GM20431 (cell line): ENCODE measurements at regions not wholly inside any gene's neighbourhood (a gene's known extent, or its start where the extent isn't known, plus 50 kb on each side); places are given as distances from the start of the nearest gene placed in this dataset.
"Not testable (repeated sequence)": the region's sequence is repeated elsewhere in the genome, so short reads cannot be mapped to it uniquely, and the experiment has no call there.

ENCODE experiments used
- in situ Hi-C: fragments of 300-500 bp; cut with MseI, MboI; formaldehyde crosslinking; loops from one replicate; pipeline ENCODE4 v1.15.0; 2020; ENCODE audit warnings: low sequenced_read_pairs; ENCODE audit not compliant: unreplicated experiment

DNA sequence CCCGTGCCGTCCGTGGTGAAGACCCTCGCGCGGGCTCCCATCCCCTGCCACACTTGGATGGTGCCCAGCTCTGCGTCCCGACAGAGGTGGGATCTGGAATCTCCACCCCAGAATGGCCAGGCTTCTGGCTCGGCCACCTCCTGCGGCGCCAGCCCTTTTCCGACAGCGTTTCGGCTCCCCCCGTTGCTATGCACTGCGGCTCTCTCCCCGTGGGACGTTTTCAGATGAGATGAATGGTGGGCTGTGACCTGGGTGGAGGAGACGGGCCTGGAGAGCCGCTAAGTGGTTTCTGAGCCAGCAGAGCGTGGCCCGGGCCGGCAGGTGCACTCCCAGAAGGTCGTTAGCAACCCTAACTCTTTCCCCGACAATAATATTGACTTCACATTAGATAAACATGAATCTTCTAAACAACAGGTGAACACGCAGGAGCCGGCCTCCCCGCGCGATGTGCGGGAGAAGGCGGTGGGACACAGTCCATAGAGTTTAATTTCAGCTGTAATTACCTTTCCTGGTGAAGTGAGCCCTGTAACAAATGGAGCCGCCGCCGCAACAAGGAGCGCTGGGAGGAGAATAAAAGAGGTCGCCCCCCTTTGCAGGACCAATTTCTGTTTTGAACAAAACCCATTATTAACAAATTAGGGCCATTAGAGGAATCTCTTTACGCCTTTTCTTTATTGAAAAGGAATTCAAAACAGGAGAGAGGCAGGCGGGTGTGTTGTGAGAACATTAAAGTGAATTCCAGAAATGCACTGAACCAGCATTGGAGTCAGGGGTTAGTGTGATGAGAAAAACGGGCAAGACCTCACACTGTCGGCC is 294.3 kb upstream of the PFKP start:
- in situ Hi-C loops = no loop called here

GRCh38 chr10:2772135-2772534 is 295.2 kb upstream of the PFKP start:
- in situ Hi-C loops = no loop called here

GRCh38 chr10:2767293-2767692 is 300.1 kb upstream of the PFKP start:
- in situ Hi-C loops = not testable (repeated sequence)

GRCh38 chr10:2761971-2762370 is 305.4 kb upstream of the PFKP start:
- in situ Hi-C loops = no loop called here

DNA sequence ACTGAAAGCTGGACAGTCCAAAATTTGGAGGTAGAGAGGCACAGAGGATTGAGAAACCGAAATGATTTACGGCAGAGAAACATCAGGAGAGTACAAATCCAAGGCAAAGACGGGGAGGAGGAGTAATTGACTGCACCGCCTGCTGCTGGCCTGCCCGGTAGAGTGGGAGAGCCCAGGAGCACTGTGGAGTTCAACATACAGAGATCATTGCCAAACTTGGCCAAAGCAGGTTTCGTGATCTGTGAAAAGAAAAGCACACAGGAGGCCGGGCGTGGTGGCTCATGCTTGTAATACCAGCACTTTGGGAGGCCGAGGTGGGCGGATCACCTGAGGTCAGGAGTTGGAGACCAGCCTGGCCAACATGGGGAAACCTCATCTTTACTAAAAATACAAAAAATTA is 306.0 kb upstream of the PFKP start:
- in situ Hi-C loops = no loop called here

- in situ Hi-C loops = no loop called here
Measured at GRCh38 chr10:2760736-2761135, 306.6 kb upstream of the PFKP start.

DNA sequence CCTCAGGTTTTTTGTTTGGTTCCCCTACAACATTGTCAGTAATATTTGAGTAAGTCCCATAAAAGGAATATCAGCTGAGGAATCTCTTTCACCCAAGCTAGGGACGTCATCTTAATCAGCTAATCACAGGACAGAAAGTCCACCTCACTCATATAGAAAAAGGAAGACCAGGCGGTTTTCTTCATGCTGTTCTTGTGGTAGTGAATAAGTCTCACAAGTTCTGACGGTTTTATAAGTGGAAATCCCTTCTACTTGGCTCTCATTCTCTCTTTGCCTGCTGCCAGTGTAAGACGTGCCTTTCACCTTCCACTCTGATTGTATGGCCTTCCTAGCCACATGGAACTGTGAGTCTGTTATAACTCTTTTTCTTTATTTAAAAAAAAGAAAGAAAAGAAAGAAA is 308.1 kb upstream of the PFKP start:
- in situ Hi-C loops = no loop called here

DNA sequence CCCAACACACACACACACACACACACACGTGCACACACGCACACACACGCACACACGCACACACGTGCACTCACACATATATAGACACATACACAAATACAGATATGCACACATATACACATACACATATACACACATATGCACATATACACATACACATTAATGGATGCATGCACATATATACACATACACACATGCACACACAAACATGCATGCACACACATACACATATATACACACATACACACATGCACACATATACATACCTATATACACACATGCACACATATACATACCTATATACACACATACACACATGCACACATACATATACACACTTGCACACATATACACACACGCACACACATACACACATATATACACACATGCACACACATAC is 312.4 kb upstream of the PFKP start:
- in situ Hi-C loops = no loop called here

- in situ Hi-C loops = no loop called here
Measured at GRCh38 chr10:2748287-2748686, 319.1 kb upstream of the PFKP start.

- in situ Hi-C loops = no loop called here
Measured at GRCh38 chr10:2746638-2747037, 320.7 kb upstream of the PFKP start.

- in situ Hi-C loops = no loop called here
Measured at GRCh38 chr10:2745666-2746065, 321.7 kb upstream of the PFKP start.

GRCh38 chr10:2744547-2745200 is 322.7 kb upstream of the PFKP start:
- in situ Hi-C loops = no loop called here

DNA sequence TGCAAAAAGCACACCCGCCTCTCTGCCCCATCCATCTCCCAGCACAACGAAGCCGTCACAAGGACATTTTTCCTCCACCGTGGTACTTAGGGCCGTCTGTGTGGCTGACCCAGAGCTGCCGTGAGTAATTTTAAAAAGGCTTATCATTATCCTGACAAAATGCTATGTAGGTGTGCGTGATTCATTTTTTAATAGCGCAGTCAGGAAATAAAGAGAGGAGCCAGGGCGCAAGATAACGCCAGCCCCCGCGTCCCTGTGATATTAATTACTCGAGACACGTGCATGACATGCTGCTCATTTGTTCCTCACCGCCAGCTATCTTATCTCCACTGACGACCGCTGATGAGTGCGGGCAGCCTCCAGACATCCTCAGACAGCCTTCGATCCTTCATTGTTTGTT is 332.7 kb upstream of the PFKP start:
- in situ Hi-C loops = no loop called here

DNA sequence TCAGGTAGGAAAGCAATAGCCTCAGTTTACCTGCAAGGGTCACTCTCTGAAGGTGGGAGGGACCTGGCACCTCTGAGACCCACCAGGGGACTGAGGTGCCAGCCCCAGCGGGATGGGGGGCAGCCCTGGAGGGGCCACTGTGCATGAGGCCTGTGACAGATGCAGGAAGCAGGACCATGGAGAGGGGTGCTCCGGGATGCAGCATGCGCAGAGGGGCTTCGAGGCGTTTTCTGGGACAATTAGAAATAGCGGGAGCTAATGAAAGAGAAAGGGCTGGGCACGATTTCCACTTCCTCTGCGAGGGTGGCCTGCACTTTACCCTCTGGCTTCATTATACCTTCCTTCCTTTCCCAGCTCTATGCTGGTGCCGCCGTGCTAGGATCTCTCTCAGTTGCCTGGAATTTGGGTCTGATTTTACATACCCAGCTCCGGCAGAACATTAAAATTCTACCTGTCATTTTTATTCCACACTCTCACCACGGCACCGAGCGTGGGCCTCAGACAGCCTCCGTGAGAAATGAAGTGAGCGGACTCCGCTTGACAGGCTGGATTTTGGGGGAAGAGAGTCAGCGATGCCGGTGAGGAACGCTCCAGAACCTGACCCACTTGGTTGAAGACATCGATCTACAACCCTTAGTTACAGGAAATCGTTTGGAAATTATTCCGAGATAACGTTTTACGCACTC is 333.9 kb upstream of the PFKP start:
- in situ Hi-C loops = no loop called here

DNA sequence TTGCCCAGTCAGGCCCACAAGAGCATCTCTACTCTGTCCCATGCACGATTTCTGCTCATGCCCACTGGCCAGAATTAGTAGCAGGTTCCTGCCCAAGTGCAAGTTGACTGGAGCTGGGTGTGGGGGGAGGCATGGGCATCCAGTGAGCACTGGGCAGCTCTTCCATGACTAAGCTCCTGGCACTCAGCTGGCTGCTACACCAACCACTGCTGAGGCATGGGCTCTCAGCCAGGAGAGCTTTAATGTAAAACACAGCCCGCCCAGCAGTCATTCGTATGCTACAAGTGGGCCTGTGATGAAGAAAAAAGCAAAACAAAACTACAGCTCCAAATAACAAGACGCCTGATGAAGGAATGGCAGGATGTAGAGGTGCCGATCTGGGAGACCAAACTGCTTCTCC is 335.4 kb upstream of the PFKP start:
- in situ Hi-C loops = no loop called here

DNA sequence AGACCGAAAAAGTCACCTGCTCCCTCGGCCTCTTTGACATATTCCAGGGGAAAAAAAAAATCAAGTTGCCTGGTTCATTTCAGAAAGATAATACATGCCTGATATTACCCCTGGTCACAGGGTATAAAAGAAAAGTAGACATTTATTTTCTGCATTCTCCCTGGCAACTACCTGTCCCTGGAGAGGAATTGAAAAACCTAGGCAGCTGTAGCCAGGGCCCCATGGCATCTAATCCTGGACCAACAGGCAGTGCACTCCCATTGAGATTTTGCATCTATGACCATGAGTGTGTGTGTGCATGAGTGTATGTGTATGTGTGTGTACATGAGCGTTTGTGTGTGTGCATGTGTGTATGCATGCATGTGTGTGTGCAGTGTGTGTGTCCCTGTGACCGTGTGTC is 338.2 kb upstream of the PFKP start:
- in situ Hi-C loops = no loop called here

GRCh38 chr10:2728087-2728486 is 339.3 kb upstream of the PFKP start:
- in situ Hi-C loops = no loop called here

- in situ Hi-C loops = no loop called here
Measured at GRCh38 chr10:2716596-2716995, 350.8 kb upstream of the PFKP start.

DNA sequence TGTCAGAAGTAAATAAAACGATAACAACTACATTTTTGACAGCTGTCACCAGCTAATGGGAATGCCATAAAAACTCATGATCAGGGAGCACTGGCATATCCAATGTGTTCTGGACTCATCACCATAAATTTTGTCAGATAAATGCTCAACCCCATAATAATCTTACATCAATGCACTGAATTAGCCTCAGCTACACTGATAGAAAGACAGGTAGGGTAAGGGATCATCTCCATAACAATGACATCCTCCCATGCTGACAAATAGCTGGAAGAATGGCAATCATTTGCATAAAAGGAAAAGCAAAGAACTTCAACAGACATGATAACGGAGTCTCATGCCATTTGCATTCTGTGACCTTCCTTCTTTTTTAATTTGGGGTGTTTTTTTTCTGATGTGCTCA is 352.8 kb upstream of the PFKP start:
- in situ Hi-C loops = no loop called here

DNA sequence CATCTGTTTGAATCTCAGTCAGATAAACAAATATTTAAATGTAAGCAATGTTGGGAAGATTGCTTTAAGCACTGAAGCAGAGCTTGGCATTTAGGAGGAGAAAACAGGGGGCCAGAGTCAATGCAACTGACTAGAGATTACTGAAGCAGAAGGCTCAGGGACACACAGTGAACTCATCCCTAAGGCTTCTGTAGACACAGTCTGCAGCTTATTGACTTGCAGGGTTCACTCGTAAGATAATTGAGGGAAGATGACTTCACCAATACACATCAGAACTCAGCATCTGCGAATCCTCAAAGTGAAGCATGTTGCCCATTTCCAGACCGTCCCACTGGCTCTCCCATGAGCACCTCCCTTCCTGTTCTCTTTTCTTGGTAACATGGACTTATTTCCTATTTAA is 363.4 kb upstream of the PFKP start:
- in situ Hi-C loops = no loop called here

GRCh38 chr10:2701802-2702201 is 365.5 kb upstream of the PFKP start:
- in situ Hi-C loops = no loop called here
